ENCODE measurements at regions not wholly inside any gene's neighbourhood (a gene's known extent, or its start where the extent isn't known, plus 50 kb on each side); places are given as distances from the start of the nearest gene placed in this dataset.

- ATAC-seq (ENCODE audit: poor library complexity), result no peak
- ChIA-PET CTCF (no interaction called here), POLR2A (no interaction called here)
- Mint-ChIP-seq H3K4me1 (ENCODE audit: low read depth) (no peaks in the 10 kb centered on the region), H3K27me3 (peaks cover 42% of the 10 kb centered on the region), H3K9me3 (no peaks in the 10 kb centered on the region), H3K4me3 (no peak overlapping the region), H3K36me3 (ENCODE audit: low read depth) (no peaks in the 10 kb centered on the region), H3K27ac (no peak overlapping the region)
- TF ChIP-seq CTCF (IDR thresholded peaks at IDR 0.05), result no peak
- Histone ChIP-seq H3K4me3 (ENCODE audit: low read length) (no peak overlapping the region), H3K36me3 (ENCODE audit: insufficient read depth, low read length) (no peaks in the 10 kb centered on the region), H3K9me3 (ENCODE audit: control insufficient read depth in 1 of 2, insufficient read depth in 1 of 2, low read length in 2 of 2) (no peaks in the 10 kb centered on the region), H3K27ac (ENCODE audit: low read depth in 1 of 2, low read length in 2 of 2) (no peak overlapping the region), H3K4me1 (ENCODE audit: insufficient read depth, low read length) (no peaks in the 10 kb centered on the region), H3K27me3 (ENCODE audit: control insufficient read depth in 1 of 2, insufficient read depth in 2 of 2, low read length in 2 of 2) (no peaks in the 10 kb centered on the region)
- no peak for DNase-seq
- intact Hi-C loops (cut with DNase I, micrococcal nuclease), result no loop called here
Measured at GRCh38 chr7:45350896-45351295, 193.3 kb downstream of the RAMP3 start.

- no peak for DNase-seq
- Histone ChIP-seq H3K36me3 (ENCODE audit: insufficient read depth, low read length) (no peaks in the 10 kb centered on the region), H3K9me3 (ENCODE audit: control insufficient read depth in 1 of 2, insufficient read depth in 1 of 2, low read length in 2 of 2) (no peaks in the 10 kb centered on the region), H3K27me3 (ENCODE audit: control insufficient read depth in 1 of 2, insufficient read depth in 2 of 2, low read length in 2 of 2) (peaks cover 0 to 2% of the 10 kb centered on the region in 2 experiments), H3K4me1 (ENCODE audit: insufficient read depth, low read length) (no peaks in the 10 kb centered on the region), H3K27ac (ENCODE audit: low read depth in 1 of 2, low read length in 2 of 2) (no peak overlapping the region), H3K4me3 (ENCODE audit: low read length) (no peak overlapping the region)
- CTCF ChIA-PET, result no interaction called here
- Mint-ChIP-seq H3K27me3 (peaks cover 27% of the 10 kb centered on the region), H3K36me3 (ENCODE audit: low read depth) (no peaks in the 10 kb centered on the region), H3K4me3 (no peak overlapping the region), H3K4me1 (ENCODE audit: low read depth) (no peaks in the 10 kb centered on the region), H3K27ac (no peak overlapping the region), H3K9me3 (peaks cover 3% of the 10 kb centered on the region)
- intact Hi-C loops (cut with DNase I, micrococcal nuclease), result no loop called here
- POLR2A ChIA-PET, result no interaction called here
- ATAC-seq (ENCODE audit: poor library complexity), result no peak
- no peak for TF ChIP-seq CTCF (IDR thresholded peaks at IDR 0.05)
Measured at GRCh38 chr7:45358287-45358686, 200.7 kb downstream of the RAMP3 start.

GRCh38 chr7:45359250-45359649 lies 201.7 kb downstream of the RAMP3 start:
- intact Hi-C loops (cut with DNase I, micrococcal nuclease), result no loop called here
- H3K27ac ChIP-seq (ENCODE audit: low read depth in 1 of 2, low read length in 2 of 2), result no peak overlapping the region
- H3K9me3 Mint-ChIP-seq, result peaks cover 3% of the 10 kb centered on the region
- H3K4me1 Mint-ChIP-seq (ENCODE audit: low read depth), result no peaks in the 10 kb centered on the region
- peaks cover 18% of the 10 kb centered on the region for H3K27me3 Mint-ChIP-seq
- H3K4me3 ChIP-seq (ENCODE audit: low read length), result no peak overlapping the region
- DNase-seq (no peak), ATAC-seq (ENCODE audit: poor library complexity) (no peak)
- TF ChIP-seq CTCF (IDR thresholded peaks at IDR 0.05), result no peak
- POLR2A ChIA-PET, result no interaction called here
- H3K36me3 ChIP-seq (ENCODE audit: insufficient read depth, low read length), result no peaks in the 10 kb centered on the region
- H3K9me3 ChIP-seq (ENCODE audit: control insufficient read depth in 1 of 2, insufficient read depth in 1 of 2, low read length in 2 of 2), result no peaks in the 10 kb centered on the region
- no peak overlapping the region for H3K4me3 Mint-ChIP-seq
- CTCF ChIA-PET, result no interaction called here
- no peaks in the 10 kb centered on the region for H3K36me3 Mint-ChIP-seq (ENCODE audit: low read depth)
- no peaks in the 10 kb centered on the region for H3K4me1 ChIP-seq (ENCODE audit: insufficient read depth, low read length)
- no peak overlapping the region for H3K27ac Mint-ChIP-seq
- peaks cover 0 to 2% of the 10 kb centered on the region in 2 experiments for H3K27me3 ChIP-seq (ENCODE audit: control insufficient read depth in 1 of 2, insufficient read depth in 2 of 2, low read length in 2 of 2)
